Common myeloid progenitor, CD34-positive (primary cell): ENCODE measurements at regions not wholly inside any gene's neighbourhood (a gene's known extent, or its start where the extent isn't known, plus 50 kb on each side); places are given as distances from the start of the nearest gene placed in this dataset.

Source experiments
- CTCF ChIA-PET: fragments of 350-600 bp; sonication (Branson Sonifier 250); formaldehyde crosslinking; loops from one replicate; lab custom pipeline; 2021; ENCODE audit warnings: antibody characterized with exemption; lab: Charles Lee
- POLR2A ChIA-PET: fragments of 350-600 bp; sonication (Branson Sonifier 250); formaldehyde crosslinking; loops from one replicate; lab custom pipeline; 2021; ENCODE audit warnings: antibody characterized with exemption; lab: Charles Lee
- DNase-seq, 3 donors: peaks; one replicate each; pipeline versions ENCODE4 v3.0.0 to v3.0.0-alpha.2; 2013
- H3K27ac ChIP-seq, 2 experiments: 1 replicate in 1 of 2; 2 replicates in 1 of 2; pipeline ENCODE4 v1.7.0; 2013; ENCODE audit warnings: inconsistent platforms in 2 of 2, low read length in 2 of 2, mild to moderate bottlenecking in 2 of 2, low read depth in 1 of 2, moderate library complexity in 1 of 2; ENCODE audit not compliant: severe bottlenecking in 2 of 2, insufficient read depth in 1 of 2, poor library complexity in 1 of 2
- H3K27me3 ChIP-seq, 5 experiments: replicated peaks in 2 of 5; 1 replicate in 3 of 5; 2 replicates in 2 of 5; pipeline versions ENCODE4 v1.6.1 to v1.7.0; 2013; ENCODE audit warnings: low read length in 4 of 5, mild to moderate bottlenecking in 2 of 5, moderate library complexity in 2 of 5, inconsistent platforms in 1 of 5; ENCODE audit not compliant: insufficient read depth in 5 of 5, control insufficient read depth in 4 of 5
- H3K36me3 ChIP-seq, 4 experiments: 1 replicate in 2 of 4; 2 replicates in 2 of 4; pipeline versions ENCODE4 v1.6.1 to v1.7.0; 2013; ENCODE audit warnings: low read length in 3 of 4, control low read depth in 1 of 4, mild to moderate bottlenecking in 1 of 4; ENCODE audit not compliant: control insufficient read depth in 4 of 4, insufficient read depth in 4 of 4
- H3K4me1 ChIP-seq, 4 experiments: 1 replicate in 3 of 4; 2 replicates in 1 of 4; pipeline versions ENCODE4 v1.6.1 to v1.7.1; 2013; ENCODE audit warnings: low read length in 3 of 4, mild to moderate bottlenecking in 3 of 4, control low read depth in 1 of 4, inconsistent platforms in 1 of 4, moderate library complexity in 1 of 4; ENCODE audit not compliant: control insufficient read depth in 4 of 4, insufficient read depth in 4 of 4; ENCODE audit errors: control extremely low read depth in 1 of 4
- H3K4me3 ChIP-seq, 7 experiments: 1 replicate in 4 of 7; 2 replicates in 3 of 7; pipeline versions ENCODE4 v1.5.1 to v1.7.0; 2013; ENCODE audit warnings: mild to moderate bottlenecking in 7 of 7, low read length in 6 of 7, moderate library complexity in 6 of 7, inconsistent platforms in 2 of 7, low read depth in 2 of 7, control low read depth in 1 of 7; ENCODE audit not compliant: insufficient read depth in 4 of 7, control insufficient read depth in 1 of 7; ENCODE audit errors: extremely low read depth in 1 of 7
- H3K9me3 ChIP-seq, 5 experiments: 1 replicate in 4 of 5; 2 replicates in 1 of 5; pipeline versions ENCODE4 v1.6.1 to v1.7.1; 2013; ENCODE audit warnings: low read length in 4 of 5, mild to moderate bottlenecking in 2 of 5, inconsistent platforms in 1 of 5, low read depth in 1 of 5, moderate library complexity in 1 of 5; ENCODE audit not compliant: control insufficient read depth in 4 of 5, insufficient read depth in 2 of 5; ENCODE audit errors: control extremely low read depth in 1 of 5
- WGBS: methylation state at CpG from one replicate; pipeline ENCODE4 v1.1.5; 2013; ENCODE audit not compliant: insufficient coverage; 5-methylcytosine and 5-hydroxymethylcytosine counted together

DNA sequence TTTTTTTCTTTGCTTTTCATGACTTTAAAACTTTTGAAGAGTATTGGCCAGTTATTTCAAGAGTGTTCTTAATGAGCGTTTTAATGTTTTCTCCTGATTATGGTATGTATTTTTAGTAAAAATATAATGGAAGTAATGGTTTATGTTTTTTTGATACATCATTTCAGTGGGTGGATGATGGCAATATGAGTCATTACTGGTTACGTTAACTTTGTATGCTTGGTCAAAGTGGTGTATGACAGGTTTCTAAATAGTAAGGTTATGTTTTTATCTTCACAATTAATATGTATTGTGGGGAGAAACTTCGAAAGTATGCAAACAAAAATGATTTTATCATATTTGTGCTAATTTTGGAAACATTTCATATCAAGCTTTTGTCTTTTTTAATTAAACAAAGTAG, 176.7 kb upstream of the PRDM9 start:
- 96% methylated on average over 2 of the region's 3 CpGs for WGBS
- POLR2A ChIA-PET, result no interaction called here
- CTCF ChIA-PET, result no interaction called here
- Histone ChIP-seq H3K27ac (no peak overlapping the region), H3K4me1 (no peaks in the 10 kb centered on the region), H3K36me3 (no peaks in the 10 kb centered on the region), H3K9me3 (no peaks in the 10 kb centered on the region), H3K4me3 (no peak overlapping the region), H3K27me3 (no peaks in the 10 kb centered on the region)
- no peak for DNase-seq

DNA sequence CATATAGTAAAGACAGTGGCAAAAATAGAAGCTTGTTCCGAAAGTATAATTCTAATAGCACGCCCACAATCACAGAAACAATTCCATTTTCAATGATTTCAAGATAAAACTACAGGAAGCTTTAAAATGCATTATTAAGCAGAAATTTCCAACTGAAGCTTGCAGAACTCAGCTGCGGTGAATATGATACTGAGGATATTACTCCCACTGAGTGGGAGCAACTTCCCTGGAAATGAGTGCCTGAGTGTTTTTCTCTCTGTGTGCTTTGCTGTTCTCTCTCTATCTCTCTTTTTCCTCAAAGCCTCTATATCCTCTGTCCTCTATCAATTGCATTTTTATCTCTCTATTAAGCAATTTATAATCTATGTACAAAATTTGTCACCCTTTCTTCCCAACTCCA, 187.5 kb upstream of the PRDM9 start:
- no peak for DNase-seq
- POLR2A ChIA-PET, result no interaction called here
- no peaks in the 10 kb centered on the region for H3K36me3 ChIP-seq
- no peaks in the 10 kb centered on the region for H3K4me1 ChIP-seq
- H3K27me3 ChIP-seq, result no peaks in the 10 kb centered on the region
- CTCF ChIA-PET, result no interaction called here
- H3K9me3 ChIP-seq, result no peaks in the 10 kb centered on the region
- H3K4me3 ChIP-seq, result no peak overlapping the region
- 100% methylated on average over 2 of the region's 3 CpGs for WGBS
- no peak overlapping the region for H3K27ac ChIP-seq

DNA sequence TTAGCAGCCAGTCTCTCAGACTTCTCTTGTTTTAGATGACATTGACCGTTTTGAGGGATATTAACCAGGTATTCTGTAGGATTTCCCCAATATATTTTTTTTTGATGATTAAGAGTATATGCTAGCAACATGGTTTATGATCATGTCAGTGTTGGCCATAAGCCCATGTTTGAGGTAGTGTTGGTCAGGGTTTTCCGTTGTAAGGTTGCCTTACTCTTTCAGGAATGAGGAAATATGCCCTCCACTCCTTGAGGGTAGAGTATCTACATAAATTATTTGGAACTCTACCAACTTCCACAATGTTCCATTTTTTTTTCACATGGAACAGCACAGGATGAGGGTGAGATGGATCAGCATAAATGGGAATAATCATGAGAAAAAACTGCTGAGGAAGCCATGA, 188.4 kb upstream of the PRDM9 start:
- no peak overlapping the region for H3K27ac ChIP-seq
- H3K9me3 ChIP-seq, result no peaks in the 10 kb centered on the region
- H3K36me3 ChIP-seq, result no peaks in the 10 kb centered on the region
- no peak for DNase-seq
- H3K4me3 ChIP-seq, result no peak overlapping the region
- no peaks in the 10 kb centered on the region for H3K4me1 ChIP-seq
- CTCF ChIA-PET, result no interaction called here
- H3K27me3 ChIP-seq, result no peaks in the 10 kb centered on the region
- 80% methylated on average over 1 of the region's 2 CpGs for WGBS
- POLR2A ChIA-PET, result no interaction called here

DNA sequence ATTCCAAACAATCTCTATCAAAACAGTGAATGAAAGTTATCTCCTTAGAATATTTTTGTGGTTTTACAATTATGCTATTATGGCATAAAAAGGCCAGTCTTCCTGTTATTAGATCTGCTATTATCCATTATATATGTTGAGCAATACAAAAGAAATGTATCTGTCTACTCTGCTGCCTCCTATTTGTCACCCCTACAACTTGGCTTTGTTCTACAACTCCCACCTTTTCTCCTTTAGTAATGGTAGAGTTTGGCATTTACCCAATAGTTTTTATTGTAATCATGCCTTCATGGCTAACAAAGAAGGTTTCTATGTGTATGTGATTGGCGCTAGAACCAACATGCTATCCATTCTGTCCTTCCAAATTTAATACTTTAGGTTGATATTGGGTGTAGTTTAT, 189.2 kb upstream of the PRDM9 start:
- H3K27ac ChIP-seq, result no peak overlapping the region
- ChIA-PET CTCF (no interaction called here), POLR2A (no interaction called here)
- no peaks in the 10 kb centered on the region for H3K36me3 ChIP-seq
- no peak overlapping the region for H3K4me3 ChIP-seq
- H3K4me1 ChIP-seq, result no peaks in the 10 kb centered on the region
- DNase-seq, result no peak
- H3K9me3 ChIP-seq, result no peaks in the 10 kb centered on the region
- no peaks in the 10 kb centered on the region for H3K27me3 ChIP-seq
- no CpG with 5 or more reads among the region's 1 CpG for WGBS

DNA sequence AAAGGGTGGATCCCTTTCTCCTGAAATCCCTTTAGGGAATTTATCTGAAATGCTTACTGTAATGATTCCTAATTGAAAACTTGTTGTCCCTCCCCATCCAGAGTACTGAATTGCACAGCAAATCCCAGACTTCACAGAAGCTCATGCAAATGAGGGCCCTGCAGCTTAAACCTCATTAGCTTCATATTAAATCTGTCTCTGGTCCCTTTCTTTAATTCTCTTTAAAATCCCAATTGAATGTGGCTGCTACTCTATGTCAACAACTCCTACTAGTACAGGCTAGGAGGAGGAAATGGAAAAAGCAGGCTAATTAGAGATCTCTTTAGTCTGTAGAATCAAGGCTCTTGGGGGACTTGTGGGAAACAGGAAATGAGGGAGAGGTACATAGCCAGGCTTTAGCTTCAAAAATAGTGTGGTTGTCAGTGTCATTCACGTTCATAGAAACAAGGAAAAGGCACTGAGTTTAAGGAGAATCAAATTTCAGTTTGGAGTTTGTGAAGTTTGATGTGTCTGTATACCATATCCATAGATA, 191.3 kb upstream of the PRDM9 start:
- Histone ChIP-seq H3K36me3 (no peaks in the 10 kb centered on the region), H3K4me1 (no peaks in the 10 kb centered on the region), H3K9me3 (no peaks in the 10 kb centered on the region), H3K27me3 (no peaks in the 10 kb centered on the region), H3K4me3 (no peak overlapping the region), H3K27ac (no peak overlapping the region)
- no peak for DNase-seq
- CTCF ChIA-PET, result no interaction called here
- WGBS, result no CpG with 5 or more reads among the region's 1 CpG
- POLR2A ChIA-PET, result no interaction called here

DNA sequence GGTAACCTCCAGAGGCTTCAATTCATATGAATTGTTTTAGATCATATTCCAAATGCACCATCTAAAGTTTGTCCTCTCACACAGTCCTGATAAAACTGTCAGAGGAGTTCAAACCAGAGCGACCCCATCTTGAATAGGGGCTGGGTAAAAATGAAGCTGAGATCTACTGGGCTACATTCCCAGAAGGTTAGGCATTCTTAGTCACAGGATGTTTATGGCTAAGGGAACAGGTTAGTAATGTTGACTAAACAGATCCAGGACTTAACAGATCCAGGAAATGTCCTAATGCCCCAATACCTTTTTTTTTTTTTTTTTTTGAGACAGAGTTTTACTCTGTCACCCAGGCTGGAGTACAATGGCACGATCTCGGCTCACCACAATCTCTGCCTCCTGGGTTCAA, 192.6 kb upstream of the PRDM9 start:
- H3K36me3 ChIP-seq, result no peaks in the 10 kb centered on the region
- no peaks in the 10 kb centered on the region for H3K9me3 ChIP-seq
- CTCF ChIA-PET, result no interaction called here
- no peaks in the 10 kb centered on the region for H3K27me3 ChIP-seq
- POLR2A ChIA-PET, result no interaction called here
- DNase-seq, result no peak
- no peak overlapping the region for H3K4me3 ChIP-seq
- no peak overlapping the region for H3K27ac ChIP-seq
- 100% methylated on average over 1 of the region's 3 CpGs for WGBS
- no peaks in the 10 kb centered on the region for H3K4me1 ChIP-seq

DNA sequence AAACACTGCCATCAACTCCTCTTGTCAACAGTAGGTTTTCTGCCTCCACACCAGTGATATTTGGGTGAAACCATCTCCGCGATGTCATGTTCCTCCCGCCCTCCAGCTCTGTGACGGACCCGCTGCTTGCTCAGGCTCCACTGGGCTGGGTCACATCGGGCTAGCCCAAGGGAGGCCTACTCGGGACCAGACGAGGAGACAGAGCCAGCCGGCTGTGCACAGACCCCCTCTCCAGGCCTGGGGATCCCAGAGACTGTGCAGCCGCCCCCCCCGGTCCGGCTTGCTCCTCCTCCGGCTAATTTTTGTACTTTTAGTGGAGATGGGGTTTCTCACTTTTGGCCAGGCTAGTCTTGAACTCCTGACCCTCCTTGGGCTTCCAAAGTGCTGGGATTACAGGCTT, 202.4 kb upstream of the PRDM9 start:
- Histone ChIP-seq H3K27me3 (no peaks in the 10 kb centered on the region), H3K36me3 (no peaks in the 10 kb centered on the region), H3K4me1 (no peaks in the 10 kb centered on the region), H3K27ac (no peak overlapping the region), H3K9me3 (peaks cover 0 to 4% (median 0%) of the 10 kb centered on the region in 5 experiments), H3K4me3 (no peak overlapping the region)
- ChIA-PET CTCF (no interaction called here), POLR2A (no interaction called here)
- DNase-seq, result no peak
- 100% methylated on average over 7 of the region's 13 CpGs for WGBS
